Tibial nerve (tissue), 4 donors: ENCODE measurements at regions not wholly inside any gene's neighbourhood (a gene's known extent, or its start where the extent isn't known, plus 50 kb on each side); places are given as distances from the start of the nearest gene placed in this dataset.

Source experiments
- DNase-seq, 2 donors: peaks; one replicate each; pipeline ENCODE4 v3.0.0-alpha.2; 2019; ENCODE audit warnings: low spot score in 2 of 2
- H3K27ac ChIP-seq, 4 donors: fragments of 200-600 bp; sonication (generic) in 3 of 4; one replicate each; pipeline ENCODE4 v1.5.1; 2017 to 2019; ENCODE audit warnings: mild to moderate bottlenecking in 1 of 4
- H3K27me3 ChIP-seq, 2 donors: fragments of 200-600 bp; sonication (generic) in 1 of 2; one replicate each; pipeline versions ENCODE4 v1.5.1 to v1.6.0; 2017 to 2019
- H3K36me3 ChIP-seq, 3 donors: fragments of 200-600 bp; sonication (generic); one replicate each; pipeline ENCODE4 v1.5.1; 2018 to 2019
- H3K4me1 ChIP-seq, 4 donors: fragments of 200-600 bp; sonication (generic) in 3 of 4; one replicate each; pipeline ENCODE4 v1.5.1; 2017 to 2019
- H3K4me3 ChIP-seq, 4 donors: fragments of 200-600 bp; sonication (generic) in 3 of 4; one replicate each; pipeline ENCODE4 v1.5.1; 2017 to 2019; ENCODE audit warnings: mild to moderate bottlenecking in 1 of 4, moderate library complexity in 1 of 4
- H3K9me3 ChIP-seq, 4 donors: fragments of 200-600 bp; sonication (generic) in 3 of 4; one replicate each; pipeline ENCODE4 v1.5.1; 2017 to 2019
- CTCF ChIP-seq, 5 experiments: fragments of 200-600 bp in 3 of 5; fragments of 450-650 bp in 2 of 5; sonication (generic) in 3 of 5; IDR thresholded peaks; one replicate each; pipeline ENCODE4 v1.5.1; 2016 to 2019; ENCODE audit warnings: antibody characterized with exemption in 5 of 5, mild to moderate bottlenecking in 3 of 5, moderate library complexity in 2 of 5
- EP300 ChIP-seq, 2 donors: sonication (generic); formaldehyde crosslinking; IDR thresholded peaks; one replicate each; pipeline ENCODE4 v1.6.1; 2017; ENCODE audit warnings: antibody characterized with exemption in 2 of 2, mild to moderate bottlenecking in 1 of 2
- POLR2A ChIP-seq, 2 donors: fragments of 450-650 bp; IDR thresholded peaks; one replicate each; pipeline ENCODE4 v1.6.1; 2017; ENCODE audit warnings: antibody characterized with exemption in 2 of 2, mild to moderate bottlenecking in 2 of 2, moderate library complexity in 2 of 2
- WGBS, 2 donors: methylation state at CpG; one replicate each; pipeline ENCODE4 v1.1.5; 2018; 5-methylcytosine and 5-hydroxymethylcytosine counted together

- 73 to 78% methylated on average over 2 of the region's 2 CpGs for WGBS, 2 donors
- DNase-seq: no peak
- Histone ChIP-seq H3K36me3 (no peaks in the 10 kb centered on the region), H3K9me3 (no peaks in the 10 kb centered on the region), H3K4me1 (no peaks in the 10 kb centered on the region), H3K27ac (no peak overlapping the region), H3K4me3 (no peak overlapping the region), H3K27me3 (no peaks in the 10 kb centered on the region)
- TF ChIP-seq CTCF (IDR thresholded peaks at IDR 0.05) (no peak), EP300 (IDR thresholded peaks at IDR 0.05) (no peak), POLR2A (IDR thresholded peaks at IDR 0.05) (no peak)
These were observed 208.6 kb downstream of the HRH4 start for GRCh38 chr18:24669015-24669414.

GRCh38 chr18:24669502-24669901 is 209.1 kb downstream of the HRH4 start:
- Histone ChIP-seq H3K36me3 (no peaks in the 10 kb centered on the region), H3K4me1 (no peaks in the 10 kb centered on the region), H3K27ac (no peak overlapping the region), H3K27me3 (no peaks in the 10 kb centered on the region), H3K9me3 (no peaks in the 10 kb centered on the region), H3K4me3 (no peak overlapping the region)
- WGBS, 2 donors: 65% methylated on average over 3 of the region's 3 CpGs
- TF ChIP-seq POLR2A (IDR thresholded peaks at IDR 0.05) (no peak), EP300 (IDR thresholded peaks at IDR 0.05) (no peak), CTCF (IDR thresholded peaks at IDR 0.05) (no peak)
- no peak for DNase-seq

GRCh38 chr18:24672165-24672941 is 211.9 kb downstream of the HRH4 start:
- no peak for DNase-seq
- H3K27ac ChIP-seq: no peak overlapping the region
- H3K36me3 ChIP-seq: no peaks in the 10 kb centered on the region
- H3K9me3 ChIP-seq: no peaks in the 10 kb centered on the region
- no peaks in the 10 kb centered on the region for H3K27me3 ChIP-seq
- TF ChIP-seq EP300 (IDR thresholded peaks at IDR 0.05) (no peak), POLR2A (IDR thresholded peaks at IDR 0.05) (no peak), CTCF (IDR thresholded peaks at IDR 0.05) (no peak)
- H3K4me3 ChIP-seq: no peak overlapping the region
- no peaks in the 10 kb centered on the region for H3K4me1 ChIP-seq
- 58 to 63% methylated on average over 9 of the region's 9 CpGs for WGBS, 2 donors

- Histone ChIP-seq H3K27me3 (no peaks in the 10 kb centered on the region), H3K9me3 (no peaks in the 10 kb centered on the region), H3K4me1 (no peaks in the 10 kb centered on the region), H3K36me3 (no peaks in the 10 kb centered on the region), H3K27ac (no peak overlapping the region), H3K4me3 (no peak overlapping the region)
- TF ChIP-seq EP300 (IDR thresholded peaks at IDR 0.05): no peak
- no peak for TF ChIP-seq CTCF (IDR thresholded peaks at IDR 0.05)
- DNase-seq: no peak
- 65 to 70% methylated on average over 4 of the region's 4 CpGs for WGBS, 2 donors
These were observed 213.8 kb downstream of the HRH4 start for GRCh38 chr18:24674200-24674599.

- WGBS, 2 donors: 93 to 96% methylated on average over 3 of the region's 3 CpGs
- TF ChIP-seq EP300 (IDR thresholded peaks at IDR 0.05) (no peak), POLR2A (IDR thresholded peaks at IDR 0.05) (no peak), CTCF (IDR thresholded peaks at IDR 0.05) (no peak)
- Histone ChIP-seq H3K36me3 (no peaks in the 10 kb centered on the region), H3K4me1 (no peaks in the 10 kb centered on the region), H3K9me3 (no peaks in the 10 kb centered on the region), H3K27me3 (no peaks in the 10 kb centered on the region), H3K27ac (no peak overlapping the region), H3K4me3 (no peak overlapping the region)
- no peak for DNase-seq
These were observed 214.2 kb downstream of the HRH4 start for GRCh38 chr18:24674605-24675004.
